Prostate gland (tissue), 2 donors: ENCODE measurements at regions not wholly inside any gene's neighbourhood (a gene's known extent, or its start where the extent isn't known, plus 50 kb on each side); places are given as distances from the start of the nearest gene placed in this dataset.

Source experiments
- CTCF ChIP-seq, 4 experiments: fragments of 200-600 bp in 2 of 4; fragments of 450-650 bp in 2 of 4; sonication (generic) in 2 of 4; IDR thresholded peaks; 1 replicate in 3 of 4; 2 replicates in 1 of 4; pipeline ENCODE4 v1.5.1; 2016 to 2019; ENCODE audit warnings: antibody characterized with exemption in 4 of 4, mild to moderate bottlenecking in 2 of 4, moderate library complexity in 2 of 4
- POLR2A ChIP-seq: fragments of 450-650 bp; IDR thresholded peaks from one replicate; pipeline ENCODE4 v1.6.1; 2016; ENCODE audit warnings: antibody characterized with exemption, mild to moderate bottlenecking

- TF ChIP-seq CTCF (IDR thresholded peaks at IDR 0.05): no peak
- TF ChIP-seq POLR2A: no peak
Measured at GRCh38 chr14:23881282-23881681, 72.3 kb upstream of the DHRS4 start.
